ENCODE measurements at regions not wholly inside any gene's neighbourhood (a gene's known extent, or its start where the extent isn't known, plus 50 kb on each side); places are given as distances from the start of the nearest gene placed in this dataset.

DNA sequence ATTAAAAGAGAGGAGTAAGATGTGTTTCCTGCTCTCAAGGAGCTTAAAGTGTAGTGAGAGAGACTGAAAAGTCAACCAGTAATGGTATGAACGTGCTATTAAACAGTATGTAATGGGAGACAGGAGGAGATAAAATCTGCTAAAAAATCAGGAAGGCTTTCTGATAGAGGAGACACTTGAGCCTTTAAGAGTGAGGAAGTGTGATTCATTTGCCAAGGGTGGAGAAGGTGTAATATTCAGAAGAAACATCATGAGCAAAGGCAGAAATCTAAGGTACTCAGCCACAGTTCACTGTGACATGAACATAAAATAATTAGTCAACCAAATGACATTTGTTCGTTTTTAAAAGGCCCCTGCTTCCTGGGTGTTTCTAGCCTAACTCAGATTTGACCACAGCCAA, 137.8 kb upstream of the SKOR2 start:
- FAIRE-seq, result no peak

More for the DNA sequence above, 137.8 kb upstream of the SKOR2 start:
- BruUV-seq (replicated peaks), result no TSS peak
- no peaks in the 10 kb centered on the region for H3K9me3 ChIP-seq (replicated peaks; ENCODE audit: control insufficient read depth, insufficient read depth, low read length)
- no peak overlapping the region for H3K4me2 ChIP-seq (ENCODE audit: insufficient read depth, low read length)
- no peaks in the 10 kb centered on the region for H3K36me3 ChIP-seq (ENCODE audit: control insufficient read depth in 2 of 2, extremely low read depth in 1 of 2, insufficient read depth in 2 of 2, low read length in 2 of 2)
- H3K79me2 ChIP-seq (ENCODE audit: control insufficient read depth, insufficient read depth, low read length), result no peaks in the 10 kb centered on the region
- dilution Hi-C loops (cut with MboI; ENCODE audit: extremely low pct_ligation_motif_present, low sequenced_read_pairs) (no loop called here), intact Hi-C loops (cut with micrococcal nuclease) (no loop called here)
- H3K4me3 ChIP-seq (replicated peaks in 1 of 3; ENCODE audit: insufficient read depth in 1 of 3, low read depth in 1 of 3, low read length in 3 of 3), result no peak overlapping the region
- TF ChIP-seq POLR2A (IDR thresholded peaks at IDR 0.05; ENCODE audit: low read depth, low read length) (no peak), EZH2 (IDR thresholded peaks at IDR 0.05; ENCODE audit: borderline replicate concordance, low read depth, low read length, severe bottlenecking) (no peak), MYC (IDR thresholded peaks at IDR 0.05; ENCODE audit: low read depth, low read length) (no peak), GATA2 (IDR thresholded peaks at IDR 0.05; ENCODE audit: insufficient read depth, insufficient read length, low read depth, low read length) (no peak), POLR2AphosphoS5 (IDR thresholded peaks at IDR 0.05; ENCODE audit: insufficient read depth, low read depth, low read length) (no peak), FOS (IDR thresholded peaks at IDR 0.05; ENCODE audit: borderline replicate concordance, insufficient read depth, low read length) (no peak), JUN (IDR thresholded peaks at IDR 0.05; ENCODE audit: borderline replicate concordance, insufficient read depth, insufficient read length, low read depth) (no peak)
- TF ChIP-seq, protein P1, sequence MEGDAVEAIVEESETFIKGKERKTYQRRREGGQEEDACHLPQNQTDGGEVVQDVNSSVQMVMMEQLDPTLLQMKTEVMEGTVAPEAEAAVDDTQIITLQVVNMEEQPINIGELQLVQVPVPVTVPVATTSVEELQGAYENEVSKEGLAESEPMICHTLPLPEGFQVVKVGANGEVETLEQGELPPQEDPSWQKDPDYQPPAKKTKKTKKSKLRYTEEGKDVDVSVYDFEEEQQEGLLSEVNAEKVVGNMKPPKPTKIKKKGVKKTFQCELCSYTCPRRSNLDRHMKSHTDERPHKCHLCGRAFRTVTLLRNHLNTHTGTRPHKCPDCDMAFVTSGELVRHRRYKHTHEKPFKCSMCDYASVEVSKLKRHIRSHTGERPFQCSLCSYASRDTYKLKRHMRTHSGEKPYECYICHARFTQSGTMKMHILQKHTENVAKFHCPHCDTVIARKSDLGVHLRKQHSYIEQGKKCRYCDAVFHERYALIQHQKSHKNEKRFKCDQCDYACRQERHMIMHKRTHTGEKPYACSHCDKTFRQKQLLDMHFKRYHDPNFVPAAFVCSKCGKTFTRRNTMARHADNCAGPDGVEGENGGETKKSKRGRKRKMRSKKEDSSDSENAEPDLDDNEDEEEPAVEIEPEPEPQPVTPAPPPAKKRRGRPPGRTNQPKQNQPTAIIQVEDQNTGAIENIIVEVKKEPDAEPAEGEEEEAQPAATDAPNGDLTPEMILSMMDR (IDR thresholded peaks at IDR 0.05; ENCODE audit: extremely low read depth in 1 of 2, insufficient read depth in 1 of 2, low read depth in 1 of 2, low read length in 2 of 2), result no peak
- TF ChIP-seq, protein P2, sequence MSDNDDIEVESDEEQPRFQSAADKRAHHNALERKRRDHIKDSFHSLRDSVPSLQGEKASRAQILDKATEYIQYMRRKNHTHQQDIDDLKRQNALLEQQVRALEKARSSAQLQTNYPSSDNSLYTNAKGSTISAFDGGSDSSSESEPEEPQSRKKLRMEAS (IDR thresholded peaks at IDR 0.05; ENCODE audit: insufficient read depth, insufficient read length), result no peak
- POLR2A ChIA-PET, result no interaction called here
- no peak for DNase-seq (ENCODE audit: low read depth, low spot score)
- no peak overlapping the region for H2AFZ ChIP-seq (ENCODE audit: low read depth, low read length)
- no peak overlapping the region for H3K9ac ChIP-seq (replicated peaks; ENCODE audit: extremely low read depth, insufficient read depth, low read length)
- no peaks in the 10 kb centered on the region for H3K9me1 ChIP-seq (replicated peaks; ENCODE audit: control insufficient read depth, extremely low read depth, insufficient read depth, low read length)
- H3K27ac ChIP-seq (ENCODE audit: insufficient read depth, low read depth, low read length), result no peak overlapping the region
- no peaks in the 10 kb centered on the region for H4K20me1 ChIP-seq (replicated peaks; ENCODE audit: control insufficient read depth, extremely low read depth, insufficient read depth, low read length)
- H3K4me1 ChIP-seq (ENCODE audit: control insufficient read depth, extremely low read depth, insufficient read depth, low read length), result no peaks in the 10 kb centered on the region
- no peaks in the 10 kb centered on the region for H3K27me3 ChIP-seq (ENCODE audit: control insufficient read depth in 2 of 2, insufficient read depth in 2 of 2, low read length in 2 of 2)
- CTCF ChIA-PET, result no interaction called here
